Stimulated activated naive CD8-positive, alpha-beta T cell treated with anti-CD3 and anti-CD28 coated beads, Interleukin-15, Interleukin-2, amounts not matched to agents 100 U/mL and 50 U/mL, for 24 hours (primary cell): ENCODE measurements at regions not wholly inside any gene's neighbourhood (a gene's known extent, or its start where the extent isn't known, plus 50 kb on each side); places are given as distances from the start of the nearest gene placed in this dataset.
A peak's percentile ranks its signal among the peaks of the same experiment; 100 is the strongest.

Experiments used
- ATAC-seq: fragments of 150-1000 bp; cut with Tn5 transposase; one replicate; pipeline ENCODE4 v1.10.0; 2021
- DNase-seq: peaks from one replicate; pipeline ENCODE4 v3.0.0; 2021

- ATAC-seq, result no peak
- no peak for DNase-seq
Observed at GRCh38 chr1:29746076-29746665, 509.8 kb downstream of the PTPRU start.

DNA sequence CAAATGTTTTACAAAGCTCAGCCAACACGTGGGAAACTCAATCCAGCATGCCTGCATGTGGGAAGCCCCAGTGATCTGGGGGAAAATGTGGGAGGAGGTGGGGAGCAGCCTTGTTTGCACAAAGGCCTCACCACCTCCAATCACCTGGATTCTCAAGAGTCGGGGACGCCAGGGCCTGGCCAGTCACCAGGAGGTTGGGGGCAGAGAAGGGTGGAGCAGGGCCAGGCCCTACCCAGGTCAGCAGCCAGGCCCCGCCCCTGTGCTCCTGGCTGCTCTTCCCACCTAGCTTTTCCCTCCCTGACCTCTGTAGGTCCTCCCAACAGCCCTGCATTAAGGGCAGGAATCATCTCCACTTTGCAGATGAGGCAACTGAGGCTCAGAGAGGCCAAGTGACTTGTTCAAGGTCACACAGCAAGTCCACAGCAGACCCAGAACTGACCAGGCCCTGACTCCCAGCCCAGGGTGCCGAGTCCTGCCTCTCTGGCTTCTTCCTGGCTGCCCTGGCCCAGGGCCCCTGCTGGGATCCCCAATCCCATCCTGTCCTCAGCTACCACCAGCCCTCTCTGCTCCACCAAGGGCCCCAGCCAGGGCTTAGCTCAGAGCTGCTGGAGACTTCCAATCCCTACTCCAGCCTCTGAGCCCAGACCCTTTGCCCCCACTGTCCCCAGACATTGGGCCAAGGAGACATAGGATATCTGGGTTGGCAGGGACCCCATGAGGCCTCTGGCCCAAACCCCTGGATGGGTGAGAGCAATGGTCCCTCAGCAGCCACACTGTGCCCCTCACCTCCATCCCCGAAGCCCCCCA lies 508.6 kb downstream of the PTPRU start:
- DNase-seq (no peak), ATAC-seq (no peak)

DNA sequence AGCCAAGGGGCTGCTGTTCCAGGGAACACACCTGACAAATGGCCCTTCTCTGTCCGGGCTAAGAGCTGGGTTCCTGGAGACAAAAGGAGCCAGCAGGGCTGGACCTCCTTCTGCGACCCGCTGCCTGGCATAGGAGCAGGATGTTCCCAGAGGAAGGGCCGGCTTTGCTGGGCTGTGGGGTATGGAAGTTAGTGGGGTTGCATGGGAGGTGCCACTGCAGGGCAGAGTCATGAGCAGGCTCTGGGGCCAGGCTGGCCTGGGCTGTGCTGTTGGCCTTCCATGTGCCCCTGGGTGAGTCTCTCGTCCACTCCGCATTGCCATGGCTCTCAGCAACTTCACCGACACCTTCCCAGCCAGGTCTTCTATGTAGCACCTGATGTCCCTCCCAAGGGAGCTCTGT lies 507.6 kb downstream of the PTPRU start:
- ATAC-seq (no peak), DNase-seq (no peak)

DNA sequence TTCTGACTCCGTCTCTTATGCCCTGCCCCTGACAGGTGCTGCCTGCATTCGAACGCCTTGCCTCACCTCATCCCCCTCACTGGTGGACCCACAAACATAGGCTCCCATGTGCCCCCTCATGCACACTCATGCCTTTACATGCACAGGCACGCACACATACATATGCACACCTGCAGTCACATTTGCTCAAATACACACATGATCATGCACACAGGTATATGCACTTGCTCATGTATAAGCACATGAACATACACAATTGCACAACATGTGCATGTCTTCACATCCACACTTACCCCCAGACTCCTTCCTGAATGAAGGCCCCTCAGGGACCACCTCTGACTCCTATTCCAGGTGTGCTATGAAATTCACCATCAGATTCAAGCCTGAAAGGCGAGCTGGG lies 506.9 kb downstream of the PTPRU start:
- no peak for ATAC-seq
- DNase-seq, result no peak

GRCh38 chr1:29739176-29739575 lies 502.9 kb downstream of the PTPRU start:
- DNase-seq (no peak), ATAC-seq (no peak)

DNA sequence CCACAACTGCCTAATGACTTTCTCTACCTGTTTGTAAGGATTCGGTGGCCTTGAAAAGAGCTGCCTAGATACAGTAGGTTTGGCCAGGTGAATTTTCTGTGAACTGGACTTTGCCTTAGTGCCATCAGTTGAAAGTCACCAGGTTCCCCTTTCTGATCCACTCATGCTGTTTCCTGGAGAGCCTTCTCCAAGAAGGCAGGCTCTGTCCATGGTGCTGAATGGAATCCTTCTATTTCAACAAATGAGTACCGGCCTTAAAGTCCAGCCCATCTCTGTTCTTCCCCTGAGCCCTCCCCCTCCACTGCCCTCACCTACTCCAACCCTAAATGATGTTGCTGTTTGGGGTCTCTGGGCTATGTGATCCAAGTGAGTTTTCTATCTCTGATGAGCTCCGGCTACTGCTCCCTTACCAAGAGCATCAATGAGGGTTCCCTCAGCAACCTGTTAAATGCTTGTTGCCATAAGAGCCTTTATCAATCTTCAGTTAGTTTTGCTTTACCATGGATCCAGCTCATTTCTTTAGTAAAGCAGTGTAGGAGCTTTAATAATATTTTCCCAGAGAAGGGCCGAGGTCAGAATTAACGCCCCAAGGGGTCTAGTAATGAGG lies 500.4 kb downstream of the PTPRU start:
- peak; percentile 6 for DNase-seq
- no peak for ATAC-seq

- no peak for ATAC-seq
- no peak for DNase-seq
Observed at GRCh38 chr1:29732453-29732852, 496.1 kb downstream of the PTPRU start.

- ATAC-seq (no peak), DNase-seq (no peak)
Observed at GRCh38 chr1:29730623-29731022, 494.3 kb downstream of the PTPRU start.

DNA sequence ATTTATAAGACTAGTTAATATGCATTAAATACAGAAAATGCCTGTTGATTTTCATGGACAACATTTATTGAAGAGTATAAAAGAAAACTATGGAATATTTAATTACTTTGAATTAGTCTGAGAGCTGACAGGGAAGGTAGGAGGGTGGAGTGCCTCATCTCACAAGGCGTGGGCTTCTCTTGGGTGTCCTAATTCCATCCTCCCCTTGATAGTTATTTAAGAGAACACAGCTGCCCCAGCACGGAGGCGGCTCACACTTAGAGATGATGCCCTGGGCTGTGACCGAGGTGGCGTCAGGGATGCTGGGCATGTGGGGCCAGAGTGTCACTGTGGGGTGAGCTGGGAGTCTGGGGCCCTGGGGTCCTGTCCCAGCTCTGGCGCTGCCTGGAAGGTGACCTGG lies 493.0 kb downstream of the PTPRU start:
- ATAC-seq (no peak), DNase-seq (no peak)

- ATAC-seq (no peak), DNase-seq (no peak)
Observed at GRCh38 chr1:29728703-29729102, 492.4 kb downstream of the PTPRU start.

- no peak for ATAC-seq
- DNase-seq, result no peak
Observed at GRCh38 chr1:29725262-29725661, 488.9 kb downstream of the PTPRU start.

- DNase-seq (no peak), ATAC-seq (no peak)
Observed at GRCh38 chr1:29722598-29722997, 486.3 kb downstream of the PTPRU start.

GRCh38 chr1:29719253-29719652 lies 482.9 kb downstream of the PTPRU start:
- DNase-seq, result no peak
- ATAC-seq, result peak; percentile 68

DNA sequence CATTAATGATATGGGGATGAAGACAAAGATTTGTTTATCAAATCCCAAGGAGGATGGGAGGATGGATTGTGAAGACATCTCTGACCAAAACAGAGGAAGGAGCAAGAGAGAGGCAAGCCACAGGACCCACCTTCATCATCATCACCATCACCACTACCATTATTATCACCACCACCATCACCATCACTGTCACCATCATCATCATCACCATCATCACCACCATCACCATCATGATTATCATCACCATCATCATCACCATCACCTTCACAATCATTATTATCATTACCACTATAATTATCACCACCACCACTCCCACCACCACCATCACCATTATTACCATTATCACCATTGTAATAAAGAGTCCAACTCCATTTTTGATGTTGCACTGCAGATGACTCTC lies 482.5 kb downstream of the PTPRU start:
- ATAC-seq (no peak), DNase-seq (no peak)

DNA sequence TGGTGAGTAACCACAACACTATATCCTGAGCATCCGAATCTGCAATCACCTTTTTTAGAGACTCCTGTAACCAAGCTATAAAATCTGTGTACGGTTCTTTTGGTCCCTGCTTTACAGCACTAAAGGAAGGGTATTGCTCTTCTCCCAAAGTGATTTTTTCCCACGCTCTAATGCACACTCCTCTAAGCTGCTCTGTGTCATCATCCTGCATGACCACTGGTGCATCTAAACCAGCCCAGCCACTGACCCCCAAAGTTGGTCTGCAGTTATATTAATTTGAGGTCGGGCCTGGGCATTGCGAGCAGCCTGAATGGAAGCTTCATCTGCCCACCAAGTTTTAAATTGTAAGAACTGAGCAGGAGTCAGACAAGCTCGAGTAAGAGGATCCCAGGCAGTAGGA lies 480.0 kb downstream of the PTPRU start:
- DNase-seq, result no peak
- ATAC-seq, result no peak

DNA sequence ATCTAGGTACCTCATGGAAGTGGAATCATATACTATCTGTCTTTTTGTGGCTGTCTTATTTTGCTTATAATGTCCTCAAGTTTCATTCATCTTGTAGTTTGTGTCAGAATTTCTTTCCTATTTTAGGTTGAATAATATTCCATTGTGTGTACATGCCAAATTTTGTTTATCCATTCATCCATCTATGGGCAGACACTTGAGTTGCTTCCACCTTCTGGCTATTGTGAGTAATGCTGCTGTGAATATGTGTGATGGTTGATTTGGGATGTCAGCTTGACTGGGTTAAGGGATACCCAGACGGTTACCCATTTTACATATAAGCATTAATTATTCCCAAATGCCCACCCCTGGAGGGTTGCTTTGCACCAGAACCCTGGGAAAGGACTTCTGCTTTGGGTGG lies 477.5 kb downstream of the PTPRU start:
- DNase-seq (no peak), ATAC-seq (no peak)

GRCh38 chr1:29712801-29713200 lies 476.5 kb downstream of the PTPRU start:
- ATAC-seq (no peak), DNase-seq (no peak)

- ATAC-seq, result no peak
- DNase-seq, result no peak
Observed at GRCh38 chr1:29712284-29712651, 475.9 kb downstream of the PTPRU start.

GRCh38 chr1:29711582-29712283 lies 475.4 kb downstream of the PTPRU start:
- ATAC-seq, result peak; percentile 75
- peak; percentile 42 for DNase-seq

GRCh38 chr1:29709704-29710280 lies 473.5 kb downstream of the PTPRU start:
- ATAC-seq, result no peak
- DNase-seq, result no peak

- ATAC-seq, result peak; percentile 11
- DNase-seq, result no peak
Observed at GRCh38 chr1:29708796-29709703, 472.7 kb downstream of the PTPRU start.

DNA sequence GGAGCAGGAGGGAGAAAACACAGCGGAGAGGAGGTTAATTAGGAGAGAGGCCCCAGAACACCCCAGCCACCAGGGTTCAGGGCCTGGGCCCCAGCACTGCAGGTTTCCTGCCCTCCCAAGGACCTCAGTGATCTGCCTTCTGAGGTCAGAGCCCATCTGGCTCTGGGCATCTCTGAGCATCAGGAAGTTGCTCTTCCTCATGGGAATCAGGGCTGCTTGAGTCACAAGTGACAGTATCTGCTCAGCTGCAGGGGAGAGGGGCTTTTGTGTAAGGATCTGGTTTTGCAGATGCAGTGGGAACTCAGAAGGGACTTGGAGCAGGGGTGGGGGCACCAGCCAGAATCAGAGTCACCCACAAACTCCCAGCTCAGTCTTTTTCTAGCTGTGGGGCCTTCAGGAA lies 472.1 kb downstream of the PTPRU start:
- DNase-seq (no peak), ATAC-seq (no peak)
